Ovary (tissue), 3 donors: ENCODE measurements at regions not wholly inside any gene's neighbourhood (a gene's known extent, or its start where the extent isn't known, plus 50 kb on each side); places are given as distances from the start of the nearest gene placed in this dataset.

Experiments
- EP300 ChIP-seq: sonication (generic); formaldehyde crosslinking; IDR thresholded peaks from one replicate; pipeline ENCODE4 v1.6.1; 2017; ENCODE audit warnings: antibody characterized with exemption
- TF ChIP-seq, protein P1 (sequence below), 3 donors: fragments of 450-650 bp in 2 of 3; fragments of 200-600 bp in 1 of 3; IDR thresholded peaks; one replicate each; pipeline versions ENCODE4 v1.5.1 to v1.8.0; 2016 to 2022; ENCODE audit warnings: antibody characterized with exemption in 3 of 3, mild to moderate bottlenecking in 1 of 3
- donor health status: DM: no; HTN: no; CAD: no.

DNA sequence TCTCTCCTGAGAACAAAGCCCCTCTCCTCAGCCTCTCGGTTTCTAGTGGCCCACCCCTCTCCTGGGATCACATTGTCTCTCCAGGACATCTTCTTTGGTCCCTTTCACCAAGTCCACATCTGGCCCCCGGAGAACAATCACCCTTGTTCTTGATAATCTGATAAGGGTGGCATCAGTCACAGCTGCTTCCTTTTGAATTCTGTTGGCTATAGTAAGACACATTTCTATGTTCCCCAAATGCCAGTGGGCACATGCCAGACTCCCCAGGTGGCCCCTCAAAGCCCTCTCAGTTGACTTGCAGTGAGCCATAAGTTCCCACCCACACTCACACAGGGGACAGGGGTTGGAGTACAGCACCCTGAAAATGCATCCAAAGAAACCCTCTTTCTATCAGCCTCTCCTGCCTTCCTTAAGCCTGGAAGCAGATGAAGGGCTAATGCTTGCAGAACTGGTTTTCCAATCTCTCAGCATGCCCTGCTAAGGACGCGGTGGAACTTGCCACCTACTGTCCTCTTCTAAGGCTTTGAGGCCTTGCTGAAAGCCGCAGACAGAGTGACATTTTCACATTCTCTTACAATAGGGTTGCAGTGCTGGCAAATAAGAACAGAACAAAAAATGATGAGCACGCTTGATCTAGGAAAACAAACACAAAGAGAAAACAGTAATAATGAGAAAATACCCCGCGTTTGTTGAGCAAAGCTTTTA lies 101.3 kb upstream of the SLCO3A1 start:
- TF ChIP-seq EP300, result no peak
- TF ChIP-seq, protein P1, sequence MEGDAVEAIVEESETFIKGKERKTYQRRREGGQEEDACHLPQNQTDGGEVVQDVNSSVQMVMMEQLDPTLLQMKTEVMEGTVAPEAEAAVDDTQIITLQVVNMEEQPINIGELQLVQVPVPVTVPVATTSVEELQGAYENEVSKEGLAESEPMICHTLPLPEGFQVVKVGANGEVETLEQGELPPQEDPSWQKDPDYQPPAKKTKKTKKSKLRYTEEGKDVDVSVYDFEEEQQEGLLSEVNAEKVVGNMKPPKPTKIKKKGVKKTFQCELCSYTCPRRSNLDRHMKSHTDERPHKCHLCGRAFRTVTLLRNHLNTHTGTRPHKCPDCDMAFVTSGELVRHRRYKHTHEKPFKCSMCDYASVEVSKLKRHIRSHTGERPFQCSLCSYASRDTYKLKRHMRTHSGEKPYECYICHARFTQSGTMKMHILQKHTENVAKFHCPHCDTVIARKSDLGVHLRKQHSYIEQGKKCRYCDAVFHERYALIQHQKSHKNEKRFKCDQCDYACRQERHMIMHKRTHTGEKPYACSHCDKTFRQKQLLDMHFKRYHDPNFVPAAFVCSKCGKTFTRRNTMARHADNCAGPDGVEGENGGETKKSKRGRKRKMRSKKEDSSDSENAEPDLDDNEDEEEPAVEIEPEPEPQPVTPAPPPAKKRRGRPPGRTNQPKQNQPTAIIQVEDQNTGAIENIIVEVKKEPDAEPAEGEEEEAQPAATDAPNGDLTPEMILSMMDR (IDR thresholded peaks at IDR 0.05), result no peak
